Suppressor macrophage treated with lipopolysaccharide for 1 hour (primary cell): ENCODE measurements at regions not wholly inside any gene's neighbourhood (a gene's known extent, or its start where the extent isn't known, plus 50 kb on each side); places are given as distances from the start of the nearest gene placed in this dataset.

Experiments used
- DNase-seq, 3 donors: peaks; one replicate each; pipeline ENCODE4 v3.0.0-alpha.2; 2020 to 2022

- DNase-seq, result no peak
Observed at GRCh38 chr3:24646790-24647189, 152.1 kb upstream of the THRB start.

GRCh38 chr3:24648063-24648462 is 153.4 kb upstream of the THRB start:
- DNase-seq, result no peak

GRCh38 chr3:24650839-24651238 is 156.2 kb upstream of the THRB start:
- no peak for DNase-seq

- no peak for DNase-seq
Observed at GRCh38 chr3:24657870-24658510, 163.3 kb upstream of the THRB start.

GRCh38 chr3:24661175-24661584 is 166.5 kb upstream of the THRB start:
- peak; percentile 11 to 63 (median 23) for DNase-seq

GRCh38 chr3:24662449-24663345 is 168.0 kb upstream of the THRB start:
- DNase-seq, result no peak

- DNase-seq, result no peak
Observed at GRCh38 chr3:24663406-24663805, 168.8 kb upstream of the THRB start.

GRCh38 chr3:24668039-24668438 is 173.4 kb upstream of the THRB start:
- no peak for DNase-seq

GRCh38 chr3:24670871-24671270 is 176.2 kb upstream of the THRB start:
- DNase-seq, result no peak

GRCh38 chr3:24673596-24673995 is 178.9 kb upstream of the THRB start:
- DNase-seq, result no peak

- no peak for DNase-seq
Observed at GRCh38 chr3:24674261-24674660, 179.6 kb upstream of the THRB start.

GRCh38 chr3:24678021-24678420 is 183.4 kb upstream of the THRB start:
- DNase-seq, result no peak

GRCh38 chr3:24678421-24678865 is 183.8 kb upstream of the THRB start:
- peak; percentile 71 to 84 (median 84) for DNase-seq

- DNase-seq, result peak in 1 of 3 donors; percentile 13
Observed at GRCh38 chr3:24679429-24679828, 184.8 kb upstream of the THRB start.

- DNase-seq, result peak; percentile 76 to 87 (median 85)
Observed at GRCh38 chr3:24680214-24680967, 185.7 kb upstream of the THRB start.

- peak in 2 of 3 donors; percentile 24 to 38 for DNase-seq
Observed at GRCh38 chr3:24682141-24682547, 187.5 kb upstream of the THRB start.

- no peak for DNase-seq
Observed at GRCh38 chr3:24683090-24683489, 188.4 kb upstream of the THRB start.

- peak; percentile 51 to 66 (median 60) for DNase-seq
Observed at GRCh38 chr3:24683633-24684384, 189.2 kb upstream of the THRB start.

- DNase-seq, result no peak
Observed at GRCh38 chr3:24684506-24685023, 189.9 kb upstream of the THRB start.

- DNase-seq, result peak; percentile 71 to 84 (median 71)
Observed at GRCh38 chr3:24686808-24687207, 192.2 kb upstream of the THRB start.

- no peak for DNase-seq
Observed at GRCh38 chr3:24687671-24688070, 193.0 kb upstream of the THRB start.

GRCh38 chr3:24688446-24689148 is 193.9 kb upstream of the THRB start:
- DNase-seq, result no peak
